Spleen (tissue), 11 donors: ENCODE measurements at regions not wholly inside any gene's neighbourhood (a gene's known extent, or its start where the extent isn't known, plus 50 kb on each side); places are given as distances from the start of the nearest gene placed in this dataset.

Experiments
- DNase-seq: peaks from one replicate; pipeline ENCODE4 v3.0.0-alpha.2; 2020
- H3K27ac ChIP-seq, 8 donors: fragments of 200-600 bp; sonication (generic) in 7 of 8; 1 replicate in 4 of 8; 2 replicates in 4 of 8; pipeline versions ENCODE4 v1.5.0 to v1.8.0; 2016 to 2021; ENCODE audit warnings: inconsistent platforms in 4 of 8, mild to moderate bottlenecking in 4 of 8, moderate library complexity in 1 of 8
- H3K27me3 ChIP-seq, 7 donors: fragments of 200-600 bp; sonication (generic) in 6 of 7; replicated peaks in 1 of 7; 1 replicate in 4 of 7; 2 replicates in 3 of 7; pipeline versions ENCODE4 v1.5.0 to v1.8.0; 2016 to 2021; ENCODE audit warnings: inconsistent platforms in 3 of 7, mild to moderate bottlenecking in 1 of 7
- H3K36me3 ChIP-seq, 6 donors: fragments of 200-600 bp; sonication (generic) in 5 of 6; 1 replicate in 4 of 6; 2 replicates in 2 of 6; pipeline versions ENCODE4 v1.5.0 to v1.8.0; 2016 to 2021; ENCODE audit warnings: inconsistent platforms in 2 of 6
- H3K4me1 ChIP-seq, 6 donors: fragments of 200-600 bp; sonication (generic) in 5 of 6; 1 replicate in 3 of 6; 2 replicates in 3 of 6; pipeline versions ENCODE4 v1.5.0 to v1.8.0; 2016 to 2021; ENCODE audit warnings: inconsistent platforms in 3 of 6
- H3K4me3 ChIP-seq, 8 donors: fragments of 200-600 bp; sonication (generic) in 7 of 8; 1 replicate in 4 of 8; 2 replicates in 4 of 8; pipeline versions ENCODE4 v1.5.0 to v1.8.0; 2016 to 2021; ENCODE audit warnings: inconsistent platforms in 4 of 8, mild to moderate bottlenecking in 4 of 8, moderate library complexity in 2 of 8
- H3K9me3 ChIP-seq, 8 donors: fragments of 200-600 bp; sonication (generic) in 7 of 8; 1 replicate in 4 of 8; 2 replicates in 4 of 8; pipeline versions ENCODE4 v1.5.0 to v1.8.0; 2016 to 2021; ENCODE audit warnings: inconsistent platforms in 4 of 8
- CTCF ChIP-seq, 11 experiments: fragments of 200-600 bp in 7 of 11; fragments of 450-650 bp in 4 of 11; sonication (generic) in 4 of 11; IDR thresholded peaks in 8 of 11; conservative IDR thresholded peaks in 3 of 11; 1 replicate in 7 of 11; 2 replicates in 4 of 11; pipeline versions ENCODE4 v1.4.0 to v1.8.0; 2016 to 2021; ENCODE audit warnings: antibody characterized with exemption in 11 of 11, inconsistent platforms in 4 of 11, mild to moderate bottlenecking in 1 of 11
- POLR2A ChIP-seq, 3 donors: fragments of 450-650 bp; IDR thresholded peaks; one replicate each; pipeline ENCODE4 v1.5.1; 2017; ENCODE audit warnings: antibody characterized with exemption in 3 of 3, mild to moderate bottlenecking in 1 of 3
- POLR2AphosphoS5 ChIP-seq, 3 donors: sonication (generic); formaldehyde crosslinking; IDR thresholded peaks; one replicate each; pipeline ENCODE4 v1.5.1; 2017; ENCODE audit warnings: antibody characterized with exemption in 3 of 3
- WGBS, 5 donors: extraction: QIAGEN DNeasy Blood & Tissue Kit in 3 of 5; methylation state at CpG; one replicate each; pipeline versions ENCODE4 v1.1.5 to v1.1.7; 2013 to 2018; 5-methylcytosine and 5-hydroxymethylcytosine counted together
- intact Hi-C: fragments of 100-400 bp; cut with DNase I; formaldehyde crosslinking; loops from one replicate; pipeline ENCODE4 v1.15.0; 2023; ENCODE audit warnings: low total_unique reads
- donor health status: healthy with polysubstance abuse.
- donor health status: DM: no; HTN: no; CAD: no; lungs with moderate emphysema.
- donor health status: DM: no; HTN: no; CAD: no.
- donor health status: Bipolar disorder and iron deficiency.
- donor health status: healthy.
- donor health status: DM: no; HTN: no; CAD: no.
- donor health status: DM: yes; HTN: yes; CAD: no.

- Histone ChIP-seq H3K9me3 (peaks cover 0 to 10% (median 4%) of the 10 kb centered on the region in 8 donors), H3K4me3 (no peak overlapping the region), H3K27ac (no peak overlapping the region), H3K27me3 (no peaks in the 10 kb centered on the region), H3K4me1 (no peaks in the 10 kb centered on the region), H3K36me3 (no peaks in the 10 kb centered on the region)
- WGBS, 5 donors: 91 to 96% (median 92%) methylated on average over 1 of the region's 1 CpG
- no peak for DNase-seq
- TF ChIP-seq POLR2AphosphoS5 (IDR thresholded peaks at IDR 0.05) (no peak), POLR2A (IDR thresholded peaks at IDR 0.05) (no peak), CTCF (IDR thresholded peaks at IDR 0.05 in 8 of 11, conservative IDR thresholded peaks at IDR 0.05 in 3 of 11) (no peak)
- intact Hi-C loops: no loop called here
Observed at GRCh38 chr2:49251766-49252165, 97.5 kb upstream of the FSHR start.

DNA sequence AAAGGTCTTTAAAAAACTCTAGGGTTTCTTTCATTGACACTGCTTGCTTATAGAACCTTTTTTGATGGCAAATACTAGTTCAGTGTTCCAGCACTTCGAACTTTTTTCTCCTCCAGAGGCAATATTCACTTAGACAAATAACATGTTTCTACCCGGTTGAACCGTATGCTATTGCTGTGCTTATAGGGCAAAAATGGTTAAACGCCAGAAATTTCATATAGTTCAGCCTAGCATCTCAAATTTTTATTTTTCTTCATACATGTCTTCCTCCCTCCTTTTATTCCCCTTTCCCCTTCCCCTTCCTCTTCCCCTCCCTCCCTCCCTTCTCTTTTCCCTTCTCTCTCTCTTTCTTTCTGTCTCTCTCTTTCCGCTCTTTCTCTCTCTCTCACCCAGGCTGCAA is 96.9 kb upstream of the FSHR start:
- peaks cover 0 to 14% (median 6%) of the 10 kb centered on the region in 8 donors for H3K9me3 ChIP-seq

GRCh38 chr2:49248506-49248905 is 94.2 kb upstream of the FSHR start:
- H3K27ac ChIP-seq: no peak overlapping the region
- peaks cover 0 to 25% (median 8%) of the 10 kb centered on the region in 8 donors for H3K9me3 ChIP-seq
- no peak overlapping the region for H3K4me3 ChIP-seq
- DNase-seq: no peak
- WGBS, 5 donors: 71 to 100% (median 86%) methylated on average over 1 of the region's 1 CpG
- intact Hi-C loops: no loop called here
- no peaks in the 10 kb centered on the region for H3K4me1 ChIP-seq
- TF ChIP-seq POLR2AphosphoS5 (IDR thresholded peaks at IDR 0.05): no peak
- no peak for TF ChIP-seq CTCF (IDR thresholded peaks at IDR 0.05 in 8 of 11, conservative IDR thresholded peaks at IDR 0.05 in 3 of 11)
- TF ChIP-seq POLR2A (IDR thresholded peaks at IDR 0.05): no peak
- no peaks in the 10 kb centered on the region for H3K36me3 ChIP-seq
- H3K27me3 ChIP-seq: no peaks in the 10 kb centered on the region

More for the DNA sequence above, 96.9 kb upstream of the FSHR start:
- Histone ChIP-seq H3K27me3 (no peaks in the 10 kb centered on the region), H3K4me1 (no peaks in the 10 kb centered on the region), H3K27ac (no peak overlapping the region), H3K4me3 (no peak overlapping the region), H3K36me3 (no peaks in the 10 kb centered on the region)
- WGBS, 5 donors: 67 to 90% (median 79%) methylated on average over 5 of the region's 5 CpGs
- intact Hi-C loops: no loop called here
- TF ChIP-seq CTCF (IDR thresholded peaks at IDR 0.05 in 8 of 11, conservative IDR thresholded peaks at IDR 0.05 in 3 of 11): no peak
- no peak for TF ChIP-seq POLR2A (IDR thresholded peaks at IDR 0.05)
- no peak for TF ChIP-seq POLR2AphosphoS5 (IDR thresholded peaks at IDR 0.05)
- no peak for DNase-seq

DNA sequence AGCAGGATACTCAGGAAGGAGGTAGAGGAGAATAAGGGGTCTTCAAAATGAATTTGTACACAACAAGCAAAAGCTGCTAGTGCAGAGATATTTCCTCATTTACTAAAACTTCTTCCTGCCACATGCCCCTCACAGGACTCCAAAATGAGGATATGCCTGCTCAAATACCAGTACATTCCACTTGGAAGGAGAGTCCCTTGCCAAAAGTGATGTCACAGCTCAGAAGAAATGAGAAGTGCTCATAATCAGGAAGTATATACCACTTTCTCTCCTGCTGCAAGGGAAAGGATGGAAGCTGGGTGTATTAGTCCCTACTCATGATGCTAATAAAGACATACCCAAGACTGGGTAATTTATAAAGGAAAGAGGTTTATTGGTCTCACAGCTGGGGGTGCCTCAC is 87.7 kb upstream of the FSHR start:
- peaks cover 0 to 5% (median 0%) of the 10 kb centered on the region in 7 donors for H3K27me3 ChIP-seq
- H3K4me1 ChIP-seq: no peaks in the 10 kb centered on the region
- intact Hi-C loops: no loop called here
- H3K27ac ChIP-seq: no peak overlapping the region
- no peak overlapping the region for H3K4me3 ChIP-seq
- peaks cover 0 to 18% (median 8%) of the 10 kb centered on the region in 8 donors for H3K9me3 ChIP-seq
- no peak for DNase-seq
- no peak for TF ChIP-seq POLR2AphosphoS5 (IDR thresholded peaks at IDR 0.05)
- no peak for TF ChIP-seq CTCF (IDR thresholded peaks at IDR 0.05 in 8 of 11, conservative IDR thresholded peaks at IDR 0.05 in 3 of 11)
- no peak for TF ChIP-seq POLR2A (IDR thresholded peaks at IDR 0.05)
- H3K36me3 ChIP-seq: no peaks in the 10 kb centered on the region
